ENCODE measurements at regions not wholly inside any gene's neighbourhood (a gene's known extent, or its start where the extent isn't known, plus 50 kb on each side); places are given as distances from the start of the nearest gene placed in this dataset.

DNA sequence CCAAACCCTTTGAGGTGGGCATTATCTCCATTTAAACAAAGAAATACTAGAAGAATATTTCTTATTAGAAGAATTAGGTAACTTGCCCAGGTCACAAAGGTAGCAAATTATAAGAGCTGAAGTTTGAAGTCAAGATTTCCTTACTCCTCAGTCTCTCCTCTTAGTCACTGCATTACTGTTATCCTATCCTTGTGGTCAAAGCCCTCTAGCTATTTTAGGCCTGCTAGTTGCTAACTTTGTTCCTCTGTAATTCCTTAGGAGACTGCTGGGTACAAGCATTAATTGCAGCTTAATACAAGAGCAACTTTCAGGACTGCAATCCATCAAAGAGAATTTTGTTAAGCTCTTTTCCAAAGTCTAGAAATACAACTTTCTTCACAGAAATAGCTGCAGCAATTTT lies 528.2 kb downstream of the ZIC1 start:
- peak; percentile 20 for DNase-seq (ENCODE audit: low read depth, low spot score)

- DNase-seq (ENCODE audit: low read depth, low spot score), result no peak
These were observed 528.7 kb downstream of the ZIC1 start for GRCh38 chr3:147937891-147938290.

DNA sequence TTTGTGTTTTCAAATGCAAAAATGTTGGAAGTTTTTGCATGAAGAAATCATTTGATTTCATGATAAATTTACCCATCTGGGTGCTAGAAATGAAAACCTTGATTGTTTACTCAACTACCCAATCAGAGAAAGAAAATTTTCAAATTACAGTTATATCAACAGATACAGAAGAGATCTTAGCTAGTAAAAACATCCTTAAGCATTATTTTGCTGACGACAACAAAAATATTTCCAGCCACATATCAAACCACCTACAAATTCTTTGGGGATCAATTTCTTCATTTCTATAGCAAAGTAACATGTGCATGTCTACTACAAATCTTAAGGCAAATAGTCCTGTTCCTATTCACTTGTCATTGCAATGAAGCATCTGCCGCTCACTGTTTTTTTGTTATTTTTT lies 530.3 kb downstream of the ZIC1 start:
- DNase-seq (ENCODE audit: low read depth, low spot score), result no peak

GRCh38 chr3:147939839-147940238 lies 530.7 kb downstream of the ZIC1 start:
- peak; percentile 52 for DNase-seq (ENCODE audit: low read depth, low spot score)

- DNase-seq (ENCODE audit: low read depth, low spot score), result peak; percentile 32
These were observed 531.4 kb downstream of the ZIC1 start for GRCh38 chr3:147940405-147941193.

GRCh38 chr3:147941969-147942368 lies 532.8 kb downstream of the ZIC1 start:
- DNase-seq (ENCODE audit: low read depth, low spot score), result no peak

DNA sequence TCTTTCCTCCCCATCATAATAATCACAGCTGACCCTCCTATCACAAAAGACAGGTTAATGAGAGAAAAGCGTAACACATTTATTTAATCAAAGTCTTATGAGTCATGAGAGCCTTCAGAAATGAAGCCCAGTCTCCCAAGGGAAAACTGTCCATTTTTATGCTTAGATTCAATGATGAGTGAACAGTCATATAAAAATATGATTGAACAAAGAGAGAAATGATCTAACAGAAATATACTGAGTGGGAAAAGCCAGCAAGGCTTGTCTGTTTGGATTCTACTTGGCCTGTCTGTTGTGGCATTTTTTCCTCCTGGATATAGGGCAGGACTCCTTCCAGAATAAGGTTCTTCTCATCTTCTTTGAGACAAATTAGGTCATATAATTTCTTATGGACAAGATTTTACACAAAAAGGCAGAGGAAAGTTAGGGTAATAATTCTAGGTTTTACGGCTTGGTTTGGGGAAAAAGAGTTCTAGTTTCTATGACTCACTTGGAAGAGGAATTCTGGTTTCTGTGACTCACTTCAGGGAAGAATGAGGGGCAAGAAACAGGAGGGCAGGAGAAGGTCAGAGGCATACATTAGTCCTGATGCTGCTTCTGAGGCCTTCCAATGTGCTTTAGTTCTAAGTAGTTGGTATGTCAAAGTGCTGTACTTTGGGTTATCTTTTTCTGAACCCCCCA lies 534.2 kb downstream of the ZIC1 start:
- DNase-seq (ENCODE audit: low read depth, low spot score), result peak; percentile 92

DNA sequence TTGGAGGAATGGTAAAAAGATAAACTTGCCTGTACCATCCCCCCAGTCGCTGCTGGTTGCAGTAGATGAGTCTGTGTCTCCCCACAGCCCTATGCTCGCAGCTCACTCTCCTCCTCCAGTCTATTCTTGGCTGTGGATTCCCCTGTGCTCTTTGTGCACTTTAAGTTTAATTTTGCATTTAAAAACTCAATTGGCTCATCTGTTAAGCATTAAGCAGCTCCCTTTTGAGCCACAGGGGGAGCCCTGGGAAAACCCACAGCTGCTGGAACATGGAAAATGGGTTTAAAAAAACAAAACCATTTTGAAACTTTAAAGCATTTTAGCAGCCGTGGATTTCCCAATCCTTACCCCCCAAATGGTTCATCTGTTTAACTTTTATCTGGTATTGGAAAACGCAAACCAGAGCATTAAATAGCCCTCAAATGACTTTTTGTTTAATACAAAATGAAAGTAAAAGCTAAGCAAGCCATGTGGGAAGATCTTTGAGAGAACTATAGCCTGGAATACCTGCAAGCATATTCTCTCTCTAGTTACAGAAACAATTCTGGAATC lies 536.9 kb downstream of the ZIC1 start:
- peak; percentile 88 for DNase-seq (ENCODE audit: low read depth, low spot score)

- DNase-seq (ENCODE audit: low read depth, low spot score), result no peak
These were observed 547.5 kb downstream of the ZIC1 start for GRCh38 chr3:147956615-147957014.

DNA sequence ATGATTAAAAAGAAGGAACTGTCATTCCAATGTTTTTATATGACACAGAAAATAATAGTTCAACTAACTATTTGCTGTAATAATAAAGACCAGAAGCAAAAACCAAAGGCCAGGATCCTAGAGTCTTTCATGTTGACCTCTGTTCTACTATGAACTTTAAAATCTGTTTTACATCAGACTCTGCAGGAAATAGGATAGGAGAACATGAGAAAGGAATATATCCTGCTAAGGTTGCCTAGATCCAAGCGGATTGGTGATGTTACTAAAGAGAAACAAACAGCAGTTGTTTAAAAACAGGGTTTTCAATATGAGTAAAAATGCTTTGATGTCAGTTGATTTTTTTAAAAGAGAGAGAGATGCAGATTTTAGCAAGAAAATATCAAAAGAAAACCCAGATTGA lies 549.6 kb downstream of the ZIC1 start:
- DNase-seq (ENCODE audit: low read depth, low spot score), result no peak

GRCh38 chr3:147960786-147961185 lies 551.6 kb downstream of the ZIC1 start:
- no peak for DNase-seq (ENCODE audit: low read depth, low spot score)

DNA sequence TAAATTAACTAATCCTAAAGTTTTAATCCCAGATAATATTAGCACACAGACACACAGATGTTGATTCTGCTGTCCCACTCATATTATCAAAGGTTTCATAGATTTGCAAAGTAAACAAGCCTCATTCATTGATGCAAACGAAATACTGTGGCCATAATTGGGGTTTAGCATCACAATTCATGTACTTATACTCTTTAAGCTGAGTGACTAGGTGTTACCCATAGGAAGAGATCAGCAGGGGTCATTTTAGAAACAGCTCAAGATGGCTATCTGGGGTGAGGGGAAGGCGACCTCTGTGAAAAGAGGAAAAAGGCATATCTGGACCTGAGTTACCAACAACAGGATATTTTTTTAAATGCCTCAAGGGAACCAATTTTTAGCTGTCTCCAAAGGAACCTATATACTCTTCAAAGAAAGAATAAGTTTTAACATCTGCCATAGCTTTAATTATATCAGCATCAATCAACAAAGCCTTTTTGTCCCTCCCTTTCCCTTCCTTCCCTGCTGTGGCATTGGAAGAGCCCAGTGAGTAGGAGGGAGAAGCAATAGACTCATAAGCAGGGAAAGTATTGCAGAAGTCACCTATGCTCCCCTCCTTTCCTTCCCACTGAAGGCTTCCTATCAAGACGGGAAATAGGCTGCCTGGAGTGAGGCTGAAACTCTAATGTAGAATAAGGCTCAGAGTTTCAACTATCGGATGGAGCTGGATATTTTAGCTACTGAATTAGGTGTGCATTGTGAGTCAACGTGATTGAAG lies 553.4 kb downstream of the ZIC1 start:
- DNase-seq (ENCODE audit: low read depth, low spot score), result no peak

DNA sequence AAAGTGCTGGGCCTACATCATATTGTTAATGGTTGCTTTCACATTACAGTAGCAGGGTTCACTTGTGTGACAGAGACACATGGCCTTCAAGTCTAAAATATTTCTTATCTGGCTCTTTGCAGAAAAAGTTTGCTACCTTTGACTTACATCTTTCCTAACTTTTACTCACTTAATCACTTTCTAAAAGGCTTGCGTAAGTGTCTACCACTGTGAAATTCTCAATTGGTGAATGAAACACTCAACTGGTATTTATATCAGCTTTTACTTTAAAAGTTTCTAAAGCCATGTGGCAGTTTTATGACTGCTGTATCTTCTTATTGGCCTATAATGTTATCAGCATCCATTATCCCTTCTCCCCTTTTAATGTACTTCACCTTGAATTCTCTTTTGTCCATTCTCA lies 554.5 kb downstream of the ZIC1 start:
- no peak for DNase-seq (ENCODE audit: low read depth, low spot score)

- no peak for DNase-seq (ENCODE audit: low read depth, low spot score)
These were observed 566.0 kb downstream of the ZIC1 start for GRCh38 chr3:147975165-147975564.

DNA sequence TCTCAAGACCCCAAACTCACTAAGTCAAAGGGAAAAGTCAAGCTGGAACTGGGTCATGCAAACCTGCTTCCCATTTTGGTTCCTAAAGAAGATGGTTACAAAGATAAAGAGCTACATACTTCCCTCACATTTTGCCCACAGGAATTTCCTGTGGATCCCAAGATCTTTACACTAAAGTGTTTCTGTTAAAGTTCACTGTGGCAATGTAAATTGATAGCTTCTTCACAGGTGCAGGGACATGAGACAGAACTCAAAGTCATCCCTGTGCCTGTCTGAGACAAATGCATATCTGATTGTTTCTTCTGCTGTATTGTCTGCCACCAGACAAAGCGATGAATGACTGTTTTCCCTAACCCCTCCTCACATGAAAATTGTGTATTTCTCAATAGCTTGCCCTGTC lies 567.8 kb downstream of the ZIC1 start:
- DNase-seq (ENCODE audit: low read depth, low spot score), result peak; percentile 2

GRCh38 chr3:147987549-147987948 lies 578.4 kb downstream of the ZIC1 start:
- DNase-seq (ENCODE audit: low read depth, low spot score), result peak; percentile 6

DNA sequence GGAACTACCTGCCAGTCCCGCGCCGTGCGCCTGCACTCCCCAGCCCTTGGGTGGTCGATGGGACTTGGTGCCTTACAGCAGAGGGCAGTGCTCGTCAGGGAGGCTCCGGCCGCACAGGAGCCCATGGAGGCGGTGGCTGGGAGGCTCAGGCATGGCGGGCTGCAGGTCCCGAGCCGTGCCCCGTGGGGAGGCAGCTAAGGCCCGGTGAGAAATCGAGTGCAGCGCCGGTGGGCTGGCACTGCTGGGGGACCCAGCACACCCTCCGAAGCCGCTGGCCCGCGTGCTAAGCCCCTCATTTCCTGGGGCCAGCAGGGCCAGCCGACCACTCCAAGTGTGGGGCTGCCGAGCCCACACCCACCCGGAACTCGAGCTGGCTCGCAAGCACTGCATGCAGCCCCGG lies 580.2 kb downstream of the ZIC1 start:
- DNase-seq (ENCODE audit: low read depth, low spot score), result no peak

- no peak for DNase-seq (ENCODE audit: low read depth, low spot score)
These were observed 593.6 kb downstream of the ZIC1 start for GRCh38 chr3:148002705-148003205.

DNA sequence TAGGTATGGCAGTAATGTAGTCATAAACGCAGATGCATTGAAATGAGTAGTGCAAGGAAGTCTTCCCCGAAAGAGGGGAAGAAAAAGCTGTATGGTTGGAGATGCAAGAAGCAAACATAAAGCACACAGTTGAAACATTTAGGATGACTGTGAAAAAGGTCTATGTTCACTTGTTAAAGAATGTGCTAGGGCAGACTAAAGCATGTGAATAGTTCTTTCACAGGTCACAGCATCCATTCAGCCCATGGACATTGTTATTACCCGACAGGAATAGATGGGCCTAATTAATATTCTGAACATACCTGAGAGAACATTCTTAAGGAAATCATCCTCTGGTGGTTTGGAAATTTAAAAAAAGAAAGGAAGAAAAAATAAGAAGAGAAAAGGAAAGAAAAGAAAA lies 595.2 kb downstream of the ZIC1 start:
- peak; percentile 13 for DNase-seq (ENCODE audit: low read depth, low spot score)

DNA sequence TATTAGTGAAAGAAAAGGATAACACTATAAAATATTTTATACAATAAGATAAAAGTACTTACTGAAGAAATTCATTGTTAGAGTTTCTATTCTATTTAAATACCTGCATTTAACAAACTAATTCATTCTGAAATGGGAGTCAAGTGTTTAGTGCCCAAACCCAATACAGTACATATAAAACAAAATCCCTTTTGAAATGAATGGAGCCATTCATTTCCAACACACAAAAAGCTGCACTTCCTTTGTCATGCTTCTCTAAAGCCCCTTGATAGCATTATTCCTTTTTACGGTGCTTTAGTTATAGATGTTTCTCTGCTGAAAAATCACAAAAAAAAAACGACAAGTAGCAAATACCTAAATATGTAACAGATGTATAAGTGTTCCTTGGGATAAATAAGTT lies 596.3 kb downstream of the ZIC1 start:
- DNase-seq (ENCODE audit: low read depth, low spot score), result no peak

DNA sequence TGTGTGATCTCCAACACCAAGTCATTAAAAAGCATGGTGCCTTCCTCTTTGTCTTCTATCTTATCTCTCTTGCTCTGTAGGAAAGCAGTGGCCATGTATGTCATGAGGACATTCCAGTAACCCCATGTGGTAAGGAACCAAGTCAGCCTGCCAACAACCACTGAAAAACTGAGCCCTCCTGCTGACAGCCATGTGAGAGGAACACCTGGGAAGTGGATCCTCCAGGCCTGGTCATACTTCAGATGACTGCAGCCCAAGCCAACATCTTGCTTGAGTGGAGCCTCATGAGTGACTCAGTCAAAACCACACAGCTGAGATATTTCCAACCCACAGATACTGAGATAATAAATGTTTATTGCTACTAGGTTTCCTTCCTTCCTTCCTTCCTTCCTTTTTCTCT lies 597.3 kb downstream of the ZIC1 start:
- DNase-seq (ENCODE audit: low read depth, low spot score), result peak; percentile 81

DNA sequence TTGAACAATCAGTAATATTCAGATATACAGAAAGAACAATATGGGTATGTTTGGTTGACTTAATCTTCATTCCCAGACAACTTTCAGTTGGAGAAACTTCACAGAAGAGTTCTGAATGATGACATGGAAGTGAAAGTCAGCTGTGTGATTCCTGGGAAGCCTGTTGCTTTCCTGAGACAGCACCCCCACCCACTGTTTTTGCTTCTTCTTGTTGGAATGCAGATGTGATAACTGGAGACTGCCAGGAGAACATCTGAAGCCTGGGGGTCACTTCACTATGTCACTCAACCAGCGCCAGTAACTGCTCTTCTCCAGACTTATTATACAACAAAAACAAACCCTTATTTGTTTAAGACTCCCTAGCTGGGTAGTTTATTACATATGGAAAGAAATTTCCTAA lies 599.4 kb downstream of the ZIC1 start:
- no peak for DNase-seq (ENCODE audit: low read depth, low spot score)

Data from astrocyte of the hippocampus (primary cell).